Heart left ventricle (tissue), 16 donors: ENCODE measurements at regions not wholly inside any gene's neighbourhood (a gene's known extent, or its start where the extent isn't known, plus 50 kb on each side); places are given as distances from the start of the nearest gene placed in this dataset.

Experiments used
- ATAC-seq, 4 donors: fragments of 200-7000 bp; cut with Tn5 transposase; one replicate each; pipeline ENCODE4 v1.9.1; 2020 to 2022; ENCODE audit warnings: moderate library complexity in 4 of 4, mild to moderate bottlenecking in 3 of 4, moderate number of reproducible peaks in 1 of 4
- DNase-seq, 5 donors: peaks; one replicate each; pipeline ENCODE4 v3.0.0-alpha.2; 2020
- H3K27ac ChIP-seq, 12 donors: fragments of 200-600 bp; sonication (generic) in 4 of 12; one replicate each; pipeline versions ENCODE4 v1.5.0 to v1.8.0; 2016 to 2022; ENCODE audit warnings: mild to moderate bottlenecking in 2 of 12
- H3K27me3 ChIP-seq, 9 donors: fragments of 200-600 bp; sonication (generic) in 2 of 9; one replicate each; pipeline versions ENCODE4 v1.5.1 to v1.8.0; 2016 to 2022; ENCODE audit warnings: mild to moderate bottlenecking in 3 of 9
- H3K36me3 ChIP-seq, 9 donors: fragments of 200-600 bp; sonication (generic) in 2 of 9; one replicate each; pipeline versions ENCODE4 v1.5.0 to v1.8.0; 2018 to 2022; ENCODE audit warnings: mild to moderate bottlenecking in 2 of 9
- H3K4me1 ChIP-seq, 12 donors: fragments of 200-600 bp; sonication (generic) in 4 of 12; one replicate each; pipeline versions ENCODE4 v1.5.0 to v1.8.0; 2016 to 2022; ENCODE audit warnings: mild to moderate bottlenecking in 3 of 12
- H3K4me3 ChIP-seq, 12 donors: fragments of 200-600 bp; sonication (generic) in 4 of 12; one replicate each; pipeline versions ENCODE4 v1.5.0 to v1.8.0; 2017 to 2022; ENCODE audit warnings: mild to moderate bottlenecking in 9 of 12, moderate library complexity in 4 of 12
- H3K9me3 ChIP-seq, 12 donors: fragments of 200-600 bp; sonication (generic) in 4 of 12; one replicate each; pipeline versions ENCODE4 v1.5.0 to v1.8.0; 2016 to 2022; ENCODE audit warnings: mild to moderate bottlenecking in 1 of 12
- CTCF ChIP-seq, 12 donors: fragments of 200-600 bp; sonication (generic) in 4 of 12; IDR thresholded peaks; one replicate each; pipeline versions ENCODE4 v1.5.0 to v1.8.0; 2018 to 2022; ENCODE audit warnings: antibody characterized with exemption in 12 of 12, mild to moderate bottlenecking in 5 of 12
- POLR2A ChIP-seq, 2 donors: fragments of 450-650 bp; IDR thresholded peaks; one replicate each; pipeline ENCODE4 v1.6.1; 2017; ENCODE audit warnings: antibody characterized with exemption in 2 of 2, mild to moderate bottlenecking in 2 of 2, moderate library complexity in 2 of 2
- WGBS, 4 donors: extraction: QIAGEN DNeasy Blood & Tissue Kit in 2 of 4; methylation state at CpG; one replicate each; pipeline versions ENCODE4 v1.1.5 to v1.1.7; 2013 to 2018; 5-methylcytosine and 5-hydroxymethylcytosine counted together
- intact Hi-C, 10 donors: fragments of 100-400 bp; cut with DNase I; formaldehyde crosslinking; loops; one replicate each; pipeline versions ENCODE4 v1.11.1 to v1.14.2; 2022
- donor health status: ischemic (EF 13 %, LVEDD 7.1; RV severe dilation, severe dysfunction).
- donor health status: healthy with polysubstance abuse.
- donor health status: DM: no; HTN: yes; CAD: no.
- donor health status: DM: no; HTN: no; CAD: no.
- donor health status: ischemic (EF 25% LVEDD 6.9; RV normal size, moderate dysfunction).
- donor health status: ischemic (EF 25% LVEDD 5.7; RV mildly dilated, moderate dysfunction).
- donor health status: healthy.
- donor health status: DM: yes; HTN: yes; CAD: no.
- donor health status: ischemic (EF 35%, LVEDD 5.7; RV mildly dilated, moderate dysfunction).
- donor health status: nonischemic (EF 11% LVEDD 7.7; RV severe dilation, severe dysfunction).
- donor health status: DM: yes; HTN: yes; CAD: no.
- donor health status: PGD.
- donor health status: ischemic (EF 29% LVEDD 5.4; RV normal size, mild dysfunction).
- donor health status: nonischemic (EF 23%, LVEDD 6.1; RV moderate dilation, normal function).

DNA sequence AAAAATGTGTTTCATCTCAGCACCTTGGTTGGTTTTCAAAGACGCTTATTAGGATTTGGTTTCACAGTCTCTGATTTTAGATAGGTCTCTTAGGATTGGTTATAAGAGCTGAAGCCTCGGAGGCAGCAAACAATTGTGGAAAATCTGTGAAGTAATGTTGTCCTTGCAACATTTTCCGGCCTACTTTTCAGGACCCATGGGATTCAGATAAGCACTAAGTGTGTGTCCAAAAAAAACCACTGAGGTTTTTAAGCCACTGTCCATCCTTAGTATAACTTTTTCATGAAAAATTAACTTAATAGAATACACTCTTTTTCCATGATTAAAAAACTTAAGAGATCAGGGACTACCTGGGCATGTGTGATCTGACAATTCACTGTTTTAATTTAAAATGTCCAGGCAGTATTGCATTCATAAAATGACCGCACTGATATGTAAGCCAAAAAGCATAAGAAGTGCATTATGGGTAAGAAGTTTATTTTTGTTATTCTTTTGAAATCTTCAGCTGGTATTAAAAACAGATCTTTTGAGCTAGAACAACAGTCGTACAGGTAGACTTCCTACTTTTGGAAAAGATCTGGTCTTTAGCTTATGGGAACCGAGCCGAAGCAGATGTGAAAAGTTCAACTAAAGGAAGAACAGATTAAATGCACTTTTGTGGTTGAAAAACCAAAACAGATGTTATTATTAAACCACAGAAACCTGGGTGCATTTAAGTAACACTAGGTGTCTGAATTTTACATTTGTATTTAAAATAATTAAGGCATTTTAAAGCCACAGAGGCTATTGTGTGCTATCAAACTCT lies 479.4 kb upstream of the ZEB2 start:
- TF ChIP-seq POLR2A (IDR thresholded peaks at IDR 0.05) (no peak), CTCF (IDR thresholded peaks at IDR 0.05) (no peak)
- no peak overlapping the region for H3K4me3 ChIP-seq
- intact Hi-C loops = loop anchor here in 2 of 10 donors (5.0 kb wide), 2 partner anchors 62 to 477 kb away; partner anchors contain the start of gene ZEB2 (in 1 of the 2)
- peaks cover 0 to 27% (median under 1%) of the 10 kb centered on the region in 12 donors for H3K4me1 ChIP-seq
- no peaks in the 10 kb centered on the region for H3K9me3 ChIP-seq
- no peaks in the 10 kb centered on the region for H3K27me3 ChIP-seq
- no peaks in the 10 kb centered on the region for H3K36me3 ChIP-seq
- WGBS, 4 donors = 48 to 66% (median 56%) methylated on average over 7 of the region's 7 CpGs
- peak overlapping the region; percentile 17 to 71 (median 48) for H3K27ac ChIP-seq
- ATAC-seq (peak; percentile 73 to 92 (median 89)), DNase-seq (peak in 3 of 5 donors; percentile 26 to 43 (median 28))

- Histone ChIP-seq H3K9me3 (no peaks in the 10 kb centered on the region), H3K4me3 (no peak overlapping the region), H3K36me3 (no peaks in the 10 kb centered on the region), H3K27ac (peak overlapping the region in 10 of 12 donors; percentile 30 to 70 (median 48)), H3K27me3 (no peaks in the 10 kb centered on the region), H3K4me1 (peaks cover 0 to 27% (median 2%) of the 10 kb centered on the region in 12 donors)
- DNase-seq (no peak), ATAC-seq (no peak)
- intact Hi-C loops = loop anchor here in 2 of 10 donors (5.0 kb wide), 2 partner anchors 61 to 476 kb away; partner anchors contain the start of gene ZEB2 (in 1 of the 2)
- no peak for TF ChIP-seq POLR2A (IDR thresholded peaks at IDR 0.05)
- WGBS, 4 donors = 67 to 70% (median 69%) methylated on average over 4 of the region's 4 CpGs
These were observed 478.5 kb upstream of the ZEB2 start for GRCh38 chr2:144998435-144998834.

GRCh38 chr2:144996225-144996795 lies 476.4 kb upstream of the ZEB2 start:
- ATAC-seq = no peak
- peak overlapping the region in 2 of 12 donors; percentile 26 to 31 for H3K4me3 ChIP-seq
- no peak for DNase-seq
- H3K4me1 ChIP-seq = peaks cover 0 to 27% (median 2%) of the 10 kb centered on the region in 12 donors
- no peaks in the 10 kb centered on the region for H3K27me3 ChIP-seq
- TF ChIP-seq CTCF (IDR thresholded peaks at IDR 0.05) (no peak), POLR2A (IDR thresholded peaks at IDR 0.05) (no peak)
- H3K27ac ChIP-seq = peak overlapping the region; percentile 1 to 70 (median 56)
- 59 to 66% (median 60%) methylated on average over 5 of the region's 5 CpGs for WGBS, 4 donors
- intact Hi-C loops = loop anchor here in 2 of 10 donors (5.0 kb wide), 2 partner anchors 59 to 474 kb away; partner anchors contain the start of gene ZEB2 (in 1 of the 2)
- H3K36me3 ChIP-seq = no peaks in the 10 kb centered on the region
- H3K9me3 ChIP-seq = no peaks in the 10 kb centered on the region

- DNase-seq = no peak
- Histone ChIP-seq H3K9me3 (no peaks in the 10 kb centered on the region), H3K4me3 (peak overlapping the region in 2 of 12 donors; percentile 26 to 31), H3K36me3 (no peaks in the 10 kb centered on the region), H3K27ac (peak overlapping the region; percentile 1 to 70 (median 56)), H3K4me1 (peaks cover 0 to 24% (median 2%) of the 10 kb centered on the region in 12 donors), H3K27me3 (no peaks in the 10 kb centered on the region)
- peak in 2 of 4 donors; percentile 19 to 39 for ATAC-seq
- TF ChIP-seq POLR2A (IDR thresholded peaks at IDR 0.05) (no peak), CTCF (IDR thresholded peaks at IDR 0.05) (no peak)
- intact Hi-C loops = loop anchor here in 2 of 10 donors (5.0 kb wide), 2 partner anchors 58 to 473 kb away; partner anchors contain the start of gene ZEB2 (in 1 of the 2)
- 42 to 60% (median 52%) methylated on average over 3 of the region's 3 CpGs for WGBS, 4 donors
These were observed 475.6 kb upstream of the ZEB2 start for GRCh38 chr2:144995482-144995881.
